Right cardiac atrium (tissue), 5 donors: ENCODE measurements at regions not wholly inside any gene's neighbourhood (a gene's known extent, or its start where the extent isn't known, plus 50 kb on each side); places are given as distances from the start of the nearest gene placed in this dataset.

Experiments used
- ATAC-seq, 2 donors: fragments of 200-7000 bp; cut with Tn5 transposase; one replicate each; pipeline versions ENCODE4 v1.8.0 to v1.9.1; 2020; ENCODE audit warnings: moderate library complexity in 2 of 2, mild to moderate bottlenecking in 1 of 2
- DNase-seq, 3 donors: peaks; one replicate each; pipeline ENCODE4 v3.0.0-alpha.2; 2020
- H3K27ac ChIP-seq: one replicate; pipeline ENCODE4 v1.5.1; 2013; ENCODE audit warnings: mild to moderate bottlenecking, low read length, control low read depth, moderate library complexity
- H3K27me3 ChIP-seq: one replicate; pipeline ENCODE4 v1.6.1; 2013; ENCODE audit not compliant: control insufficient read depth, insufficient read depth
- H3K4me1 ChIP-seq: one replicate; pipeline ENCODE4 v1.6.1; 2013; ENCODE audit warnings: low read length; ENCODE audit not compliant: control insufficient read depth, insufficient read depth
- H3K4me3 ChIP-seq: one replicate; pipeline ENCODE4 v1.5.1; 2013; ENCODE audit warnings: low read length, control low read depth
- H3K9me3 ChIP-seq: one replicate; pipeline ENCODE4 v1.6.1; 2013; ENCODE audit warnings: low read length; ENCODE audit not compliant: control insufficient read depth
- WGBS: extraction: QIAGEN DNeasy Blood & Tissue Kit; methylation state at CpG from one replicate; pipeline ENCODE4 v1.1.7; 2013; 5-methylcytosine and 5-hydroxymethylcytosine counted together
- intact Hi-C, 4 donors: fragments of 100-400 bp; cut with DNase I; formaldehyde crosslinking; loops; one replicate each; pipeline versions ENCODE4 v1.11.0 to v1.14.0; 2022 to 2023
- donor health status: healthy with polysubstance abuse.
- donor health status: DM: no; HTN: yes; CAD: no.
- donor health status: DM: no; HTN: no; CAD: no.
- donor health status: DM: no; HTN: yes; CAD: no; lungs with severe emphysema.
- donor health status: DM: yes; HTN: yes; CAD: no.

GRCh38 chr12:89289720-89290119, 62.6 kb downstream of the DUSP6 start:
- Histone ChIP-seq H3K27ac (no peak overlapping the region), H3K4me1 (no peaks in the 10 kb centered on the region), H3K9me3 (no peaks in the 10 kb centered on the region), H3K4me3 (no peak overlapping the region), H3K27me3 (no peaks in the 10 kb centered on the region)
- no peak for ATAC-seq
- WGBS, result 100% methylated on average over 1 of the region's 1 CpG
- no peak for DNase-seq
- intact Hi-C loops, result no loop called here

GRCh38 chr12:89288959-89289358, 63.3 kb downstream of the DUSP6 start:
- Histone ChIP-seq H3K27ac (no peak overlapping the region), H3K9me3 (no peaks in the 10 kb centered on the region), H3K4me3 (no peak overlapping the region), H3K27me3 (no peaks in the 10 kb centered on the region), H3K4me1 (no peaks in the 10 kb centered on the region)
- DNase-seq (no peak), ATAC-seq (no peak)
- intact Hi-C loops, result no loop called here

- WGBS, result 87% methylated on average over 3 of the region's 3 CpGs
- Histone ChIP-seq H3K4me1 (peaks cover 2% of the 10 kb centered on the region), H3K27me3 (no peaks in the 10 kb centered on the region), H3K27ac (no peak overlapping the region), H3K9me3 (no peaks in the 10 kb centered on the region), H3K4me3 (no peak overlapping the region)
- DNase-seq (no peak), ATAC-seq (no peak)
- intact Hi-C loops, result no loop called here
Measured at GRCh38 chr12:89286501-89286900, 65.8 kb downstream of the DUSP6 start.

GRCh38 chr12:89281539-89281867, 70.8 kb downstream of the DUSP6 start:
- Histone ChIP-seq H3K4me3 (no peak overlapping the region), H3K4me1 (peaks cover 4% of the 10 kb centered on the region), H3K9me3 (no peaks in the 10 kb centered on the region), H3K27me3 (no peaks in the 10 kb centered on the region), H3K27ac (no peak overlapping the region)
- intact Hi-C loops, result no loop called here
- 79% methylated on average over 4 of the region's 4 CpGs for WGBS
- no peak for DNase-seq
- peak in 1 of 2 donors; percentile 59 for ATAC-seq

GRCh38 chr12:89280833-89281538, 71.3 kb downstream of the DUSP6 start:
- intact Hi-C loops, result no loop called here
- no peaks in the 10 kb centered on the region for H3K9me3 ChIP-seq
- H3K27ac ChIP-seq, result no peak overlapping the region
- DNase-seq (peak in 2 of 3 donors; percentile 51 to 60), ATAC-seq (peak; percentile 54 to 84)
- WGBS, result 42% methylated on average over 5 of the region's 5 CpGs
- H3K4me3 ChIP-seq, result no peak overlapping the region
- peaks cover 4% of the 10 kb centered on the region for H3K4me1 ChIP-seq
- no peaks in the 10 kb centered on the region for H3K27me3 ChIP-seq

GRCh38 chr12:89279499-89279898, 72.8 kb downstream of the DUSP6 start:
- intact Hi-C loops, result no loop called here
- H3K27ac ChIP-seq, result no peak overlapping the region
- ATAC-seq, result no peak
- no peak overlapping the region for H3K4me3 ChIP-seq
- H3K9me3 ChIP-seq, result no peaks in the 10 kb centered on the region
- no peaks in the 10 kb centered on the region for H3K27me3 ChIP-seq
- no peak for DNase-seq
- H3K4me1 ChIP-seq, result peaks cover 4% of the 10 kb centered on the region
- 96% methylated on average over 4 of the region's 4 CpGs for WGBS

GRCh38 chr12:89278862-89279261, 73.4 kb downstream of the DUSP6 start:
- Histone ChIP-seq H3K27ac (no peak overlapping the region), H3K27me3 (no peaks in the 10 kb centered on the region), H3K9me3 (no peaks in the 10 kb centered on the region), H3K4me3 (no peak overlapping the region), H3K4me1 (peaks cover 4% of the 10 kb centered on the region)
- no peak for DNase-seq
- 43% methylated on average over 6 of the region's 6 CpGs for WGBS
- ATAC-seq, result no peak
- intact Hi-C loops, result no loop called here

- intact Hi-C loops, result no loop called here
- H3K9me3 ChIP-seq, result no peaks in the 10 kb centered on the region
- no peak overlapping the region for H3K4me3 ChIP-seq
- 93% methylated on average over 4 of the region's 4 CpGs for WGBS
- ATAC-seq (no peak), DNase-seq (no peak)
- peaks cover 4% of the 10 kb centered on the region for H3K4me1 ChIP-seq
- no peaks in the 10 kb centered on the region for H3K27me3 ChIP-seq
- no peak overlapping the region for H3K27ac ChIP-seq
Measured at GRCh38 chr12:89278169-89278568, 74.1 kb downstream of the DUSP6 start.

- Histone ChIP-seq H3K9me3 (no peaks in the 10 kb centered on the region), H3K4me3 (no peak overlapping the region), H3K27ac (no peak overlapping the region), H3K27me3 (no peaks in the 10 kb centered on the region), H3K4me1 (peaks cover 4% of the 10 kb centered on the region)
- intact Hi-C loops, result no loop called here
- peak; percentile 33 to 66 for ATAC-seq
- peak in 1 of 3 donors; percentile 19 for DNase-seq
- WGBS, result 36% methylated on average over 2 of the region's 2 CpGs
Measured at GRCh38 chr12:89276860-89277259, 75.4 kb downstream of the DUSP6 start.

- no peak overlapping the region for H3K27ac ChIP-seq
- H3K27me3 ChIP-seq, result no peaks in the 10 kb centered on the region
- H3K4me1 ChIP-seq, result peaks cover 2% of the 10 kb centered on the region
- H3K4me3 ChIP-seq, result no peak overlapping the region
- intact Hi-C loops, result no loop called here
- H3K9me3 ChIP-seq, result no peaks in the 10 kb centered on the region
- 74% methylated on average over 2 of the region's 2 CpGs for WGBS
- ATAC-seq (no peak), DNase-seq (no peak)
Measured at GRCh38 chr12:89273525-89273924, 78.8 kb downstream of the DUSP6 start.

GRCh38 chr12:89270548-89270947, 81.8 kb downstream of the DUSP6 start:
- no peaks in the 10 kb centered on the region for H3K27me3 ChIP-seq
- H3K4me1 ChIP-seq, result no peaks in the 10 kb centered on the region
- no peak overlapping the region for H3K4me3 ChIP-seq
- ATAC-seq, result no peak
- intact Hi-C loops, result no loop called here
- H3K9me3 ChIP-seq, result no peaks in the 10 kb centered on the region
- WGBS, result 95% methylated on average over 4 of the region's 4 CpGs
- DNase-seq, result no peak
- no peak overlapping the region for H3K27ac ChIP-seq

GRCh38 chr12:89269174-89269573, 83.1 kb downstream of the DUSP6 start:
- Histone ChIP-seq H3K27ac (no peak overlapping the region), H3K27me3 (no peaks in the 10 kb centered on the region), H3K9me3 (no peaks in the 10 kb centered on the region), H3K4me1 (no peaks in the 10 kb centered on the region), H3K4me3 (no peak overlapping the region)
- intact Hi-C loops, result no loop called here
- 94% methylated on average over 3 of the region's 3 CpGs for WGBS
- no peak for ATAC-seq
- DNase-seq, result no peak
